WTC11 (cell line): ENCODE measurements at regions not wholly inside any gene's neighbourhood (a gene's known extent, or its start where the extent isn't known, plus 50 kb on each side); places are given as distances from the start of the nearest gene placed in this dataset.

ENCODE experiments used
- FOXJ3 ChIP-seq: sonication (generic); formaldehyde crosslinking; IDR thresholded peaks from 2 replicates; pipeline ENCODE4 v1.9.0; 2021; ENCODE audit warnings: missing genetic modification reagents, mild to moderate bottlenecking, borderline replicate concordance
- SP1 ChIP-seq: sonication (generic); formaldehyde crosslinking; conservative IDR thresholded peaks from 2 replicates; pipeline ENCODE4 v1.8.1; 2022; ENCODE audit warnings: missing genetic modification reagents

- TF ChIP-seq SP1 (CRISPR knock-in tag), result no peak
- TF ChIP-seq FOXJ3, result no peak
Measured at GRCh38 chr14:22105624-22106006, 432.0 kb upstream of the OR4E1 start.
